GM19099 (cell line): ENCODE measurements at regions not wholly inside any gene's neighbourhood (a gene's known extent, or its start where the extent isn't known, plus 50 kb on each side); places are given as distances from the start of the nearest gene placed in this dataset.

ENCODE experiments used
- POLR2A ChIP-seq: IDR thresholded peaks from 3 replicates; pipeline ENCODE4 v1.6.1; 2011; ENCODE audit warnings: low read depth; ENCODE audit not compliant: insufficient read length; ENCODE audit errors: extremely low read depth

- TF ChIP-seq POLR2A = no peak
These were observed 159.5 kb downstream of the RPLP1 start for GRCh38 chr15:69612112-69612511.

GRCh38 chr15:69613182-69613581 lies 160.6 kb downstream of the RPLP1 start:
- TF ChIP-seq POLR2A = no peak

GRCh38 chr15:69613988-69614387 lies 161.4 kb downstream of the RPLP1 start:
- no peak for TF ChIP-seq POLR2A

- TF ChIP-seq POLR2A = no peak
These were observed 163.1 kb downstream of the RPLP1 start for GRCh38 chr15:69615736-69616135.

GRCh38 chr15:69616558-69616957 lies 163.9 kb downstream of the RPLP1 start:
- no peak for TF ChIP-seq POLR2A

DNA sequence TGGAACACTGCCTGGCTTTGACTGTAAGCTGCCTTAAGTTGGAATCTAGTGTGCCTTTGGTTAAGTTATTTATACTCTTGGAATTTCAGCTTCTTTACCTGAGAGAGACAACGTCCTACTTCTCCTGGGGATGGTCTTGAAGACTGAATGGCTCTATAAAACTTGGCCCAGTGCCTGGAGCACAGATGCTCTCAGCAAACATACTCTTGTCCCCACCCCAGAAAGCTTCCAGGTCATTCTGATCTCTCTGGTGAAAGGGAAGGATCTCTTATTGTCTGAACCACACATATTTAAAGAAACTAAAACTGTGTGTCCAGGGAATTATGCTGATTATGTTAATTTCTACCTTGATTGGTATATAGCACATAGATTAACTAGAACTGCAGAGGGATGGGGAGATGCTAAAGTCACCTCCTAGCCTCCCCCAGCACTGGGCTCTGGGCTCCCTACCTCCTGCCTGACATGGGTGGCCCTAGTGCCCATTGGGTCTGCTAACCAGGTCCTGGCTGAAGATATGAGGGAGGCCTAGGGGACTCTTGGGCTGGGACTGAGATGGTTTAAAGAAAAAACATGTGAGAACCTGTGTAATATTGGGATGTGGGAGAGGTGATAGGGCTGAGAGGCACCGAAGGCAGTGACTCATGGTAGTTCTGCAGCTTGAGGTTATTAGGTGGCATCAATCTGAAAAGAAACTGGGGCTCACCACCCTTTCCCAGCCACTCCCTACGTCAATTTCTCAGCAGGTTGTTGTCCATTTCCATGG lies 171.0 kb downstream of the RPLP1 start:
- no peak for TF ChIP-seq POLR2A

DNA sequence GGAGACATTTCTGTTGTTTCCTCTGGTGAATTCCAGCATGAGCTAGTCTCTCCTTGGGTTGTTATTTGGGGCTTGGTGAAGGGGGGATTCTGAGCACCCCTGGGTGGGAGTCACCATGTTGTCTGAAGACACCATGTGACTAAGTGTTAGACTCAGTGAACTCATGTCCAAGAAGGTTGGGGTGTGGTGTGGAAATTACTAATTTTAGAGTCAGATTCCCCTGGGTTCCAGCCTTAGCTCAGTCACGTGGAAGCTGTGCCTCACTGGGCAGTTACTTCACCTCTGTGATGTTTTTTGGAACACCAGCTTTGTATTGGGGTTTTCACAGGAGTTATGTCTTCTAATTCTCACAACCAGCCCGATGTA lies 171.5 kb downstream of the RPLP1 start:
- TF ChIP-seq POLR2A = no peak

- no peak for TF ChIP-seq POLR2A
These were observed 172.2 kb downstream of the RPLP1 start for GRCh38 chr15:69624816-69625215.

- no peak for TF ChIP-seq POLR2A
These were observed 172.7 kb downstream of the RPLP1 start for GRCh38 chr15:69625328-69625727.

- TF ChIP-seq POLR2A = no peak
These were observed 173.8 kb downstream of the RPLP1 start for GRCh38 chr15:69626095-69627066.

DNA sequence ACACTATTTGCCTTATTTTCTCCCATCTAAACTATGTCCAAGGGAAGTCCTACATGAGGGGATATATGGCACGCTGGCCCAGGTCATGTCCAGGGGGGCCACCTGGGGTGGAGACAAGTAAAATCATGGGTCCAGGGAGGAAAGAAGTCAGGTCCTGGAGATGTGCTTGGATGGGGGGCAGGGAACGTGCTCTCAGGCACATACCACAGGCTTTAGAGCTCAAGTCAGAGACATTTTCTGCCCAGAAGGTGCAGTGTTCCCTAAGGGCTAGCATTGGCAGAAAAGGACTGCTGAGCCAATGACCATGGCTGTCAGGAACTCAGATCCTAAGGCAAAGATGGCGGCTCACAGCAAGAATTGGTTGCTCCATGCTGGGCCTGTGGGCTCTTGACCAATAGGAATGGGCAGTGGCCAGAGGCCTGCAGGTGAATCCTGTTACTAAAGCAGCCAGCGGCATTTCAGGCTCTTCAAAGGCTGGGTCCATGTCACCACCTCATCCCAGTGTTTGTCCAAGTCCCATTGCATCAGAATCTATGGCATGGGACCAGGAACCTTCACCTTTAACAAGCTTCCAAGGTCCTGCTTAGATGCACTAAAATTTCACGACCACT lies 175.0 kb downstream of the RPLP1 start:
- no peak for TF ChIP-seq POLR2A

GRCh38 chr15:69628256-69629093 lies 175.9 kb downstream of the RPLP1 start:
- TF ChIP-seq POLR2A = no peak

DNA sequence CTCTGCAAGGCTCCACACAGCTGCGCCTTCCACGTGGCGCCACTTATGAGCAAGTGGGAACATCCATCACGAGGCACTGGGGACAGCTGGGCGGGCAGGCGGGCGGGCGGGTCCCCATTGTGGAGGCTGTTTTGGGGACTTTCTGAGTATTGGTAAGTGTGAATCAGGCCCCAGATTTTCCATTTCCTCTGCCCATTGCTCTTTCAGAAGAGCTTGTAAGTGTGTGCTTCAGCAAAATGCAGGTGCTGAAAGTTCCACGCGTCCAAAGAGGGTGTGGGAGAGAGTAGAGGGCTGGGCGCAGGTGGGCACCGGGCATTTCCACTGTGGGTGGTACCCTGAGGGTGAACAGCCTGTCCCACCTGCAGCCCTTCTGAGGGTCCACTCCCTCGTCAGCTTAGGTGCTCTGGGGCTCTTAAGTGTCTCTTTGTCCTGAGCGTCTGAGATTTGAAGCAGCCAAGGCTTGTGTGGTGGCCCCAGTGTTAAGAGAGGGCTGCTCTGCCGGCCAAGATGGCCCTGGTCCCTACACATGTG lies 177.1 kb downstream of the RPLP1 start:
- TF ChIP-seq POLR2A = no peak

DNA sequence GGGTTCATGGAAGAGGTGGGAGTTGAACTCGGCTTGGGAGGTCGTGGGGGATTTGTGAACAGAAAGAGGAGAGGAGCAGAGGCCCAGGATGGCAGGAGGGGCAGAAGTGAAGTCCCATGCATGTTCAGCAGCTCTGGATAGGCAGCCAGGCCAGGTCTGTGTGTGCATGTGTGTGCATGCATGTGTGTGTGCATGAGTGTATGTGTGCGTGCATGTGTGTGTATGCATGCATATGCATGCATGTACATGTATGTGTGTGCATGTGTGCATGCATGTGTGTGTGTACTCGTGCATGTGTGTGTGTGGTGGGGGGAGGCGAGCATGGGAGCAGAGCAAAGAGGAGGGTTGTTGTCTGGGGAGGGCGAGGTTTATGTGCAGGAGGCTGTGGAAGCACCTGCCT lies 178.4 kb downstream of the RPLP1 start:
- no peak for TF ChIP-seq POLR2A

DNA sequence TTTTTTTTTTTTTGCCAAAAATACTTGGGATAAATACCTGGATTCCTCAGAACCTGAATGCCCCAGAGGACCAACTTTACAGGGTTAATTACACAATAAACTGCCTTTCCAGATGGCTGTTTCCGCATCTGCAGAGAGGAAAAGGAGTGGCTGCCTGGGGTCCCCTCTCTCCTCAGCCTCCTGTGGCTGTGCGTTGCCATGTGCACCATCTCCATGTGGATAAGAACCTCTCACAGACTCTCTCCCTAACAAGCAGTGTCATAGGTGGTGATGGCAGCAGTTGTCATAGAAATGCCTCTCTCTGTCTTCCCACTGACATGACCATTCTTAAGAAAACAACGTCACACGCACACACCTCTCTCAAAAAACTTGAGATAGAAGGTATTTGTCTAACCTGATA lies 179.4 kb downstream of the RPLP1 start:
- TF ChIP-seq POLR2A = no peak

- no peak for TF ChIP-seq POLR2A
These were observed 182.2 kb downstream of the RPLP1 start for GRCh38 chr15:69634860-69635259.
